ENCODE measurements at regions not wholly inside any gene's neighbourhood (a gene's known extent, or its start where the extent isn't known, plus 50 kb on each side); places are given as distances from the start of the nearest gene placed in this dataset.
"Not testable (repeated sequence)": the region's sequence is repeated elsewhere in the genome, so short reads cannot be mapped to it uniquely, and the experiment has no call there.

DNA sequence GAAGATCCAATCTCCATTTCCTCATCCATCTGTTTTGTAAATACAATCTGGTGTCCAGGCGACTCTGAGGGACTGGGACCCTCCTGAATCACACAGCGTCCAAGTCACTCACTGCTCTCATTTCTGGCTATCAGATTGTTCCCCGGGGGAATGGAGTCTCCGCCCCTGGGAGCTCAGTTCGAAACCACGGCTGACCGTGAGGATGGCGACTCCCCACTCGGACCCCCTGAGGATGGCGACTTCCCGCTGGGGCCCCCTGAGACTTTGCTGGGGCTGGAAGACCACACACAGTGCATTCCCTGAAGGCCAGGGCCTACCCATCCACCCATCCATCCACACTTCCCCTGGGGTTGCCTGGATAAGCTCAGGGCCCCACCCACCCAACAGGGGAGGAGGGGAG is 360.5 kb downstream of the BCL2L11 start:
- not testable (repeated sequence) for H3K27me3 ChIP-seq (ENCODE audit: control insufficient read depth, insufficient read depth, low read length); DNase-seq; H3K4me3 ChIP-seq (ENCODE audit: low read length); H3K4me1 ChIP-seq (ENCODE audit: control insufficient read depth, insufficient read depth, low read length); H3K27ac ChIP-seq (ENCODE audit: low read length); H3K36me3 ChIP-seq (ENCODE audit: control insufficient read depth, insufficient read depth, low read length); H3K9me3 ChIP-seq (ENCODE audit: control insufficient read depth, low read depth, low read length)
- no CpG with 5 or more reads among the region's 11 CpGs for WGBS (ENCODE audit: insufficient coverage, low lambda C conversion rate)

DNA sequence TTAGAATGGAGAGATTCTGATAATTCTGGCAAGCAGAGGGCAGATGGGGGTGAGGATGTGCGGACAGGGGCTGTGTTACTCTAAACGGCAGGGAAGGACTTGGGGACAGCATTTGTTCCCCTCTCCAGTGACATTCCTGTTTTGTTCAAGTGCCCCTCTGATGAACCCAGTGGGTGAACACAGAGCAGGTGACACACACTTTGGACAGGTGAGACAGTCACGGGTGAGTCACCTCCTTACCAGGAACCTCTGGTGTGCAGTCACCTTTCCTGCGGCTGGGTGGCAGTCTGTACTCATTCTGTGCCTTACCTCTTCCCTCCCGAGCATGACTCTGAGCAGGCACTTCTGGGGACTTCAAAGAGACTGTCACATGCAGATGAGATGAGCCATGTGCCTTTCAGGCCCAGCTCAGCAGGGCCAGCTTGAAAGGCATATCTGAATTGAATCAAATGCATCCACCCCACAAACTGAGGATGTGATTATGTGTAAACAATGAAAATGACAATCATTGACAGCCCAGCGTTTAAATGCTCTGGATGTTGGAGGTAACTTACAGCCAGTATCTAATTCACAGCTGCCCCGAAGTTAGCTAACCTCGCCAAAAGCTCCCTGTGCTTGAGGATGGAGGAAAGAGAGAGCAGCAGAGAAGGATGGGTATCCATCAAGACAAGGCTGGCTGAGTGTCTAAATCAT is 362.4 kb downstream of the BCL2L11 start:
- DNase-seq = peak in 1 of 2 donors; percentile 33
- not testable (repeated sequence) for H3K27me3 ChIP-seq (ENCODE audit: control insufficient read depth, insufficient read depth, low read length); H3K9me3 ChIP-seq (ENCODE audit: control insufficient read depth, low read depth, low read length); H3K27ac ChIP-seq (ENCODE audit: low read length); H3K4me1 ChIP-seq (ENCODE audit: control insufficient read depth, insufficient read depth, low read length); H3K36me3 ChIP-seq (ENCODE audit: control insufficient read depth, insufficient read depth, low read length); H3K4me3 ChIP-seq (ENCODE audit: low read length)
- no CpG with 5 or more reads among the region's 8 CpGs for WGBS (ENCODE audit: insufficient coverage, low lambda C conversion rate)

- not testable (repeated sequence) for H3K27ac ChIP-seq (ENCODE audit: low read length); H3K9me3 ChIP-seq (ENCODE audit: control insufficient read depth, low read depth, low read length); H3K4me1 ChIP-seq (ENCODE audit: control insufficient read depth, insufficient read depth, low read length); H3K36me3 ChIP-seq (ENCODE audit: control insufficient read depth, insufficient read depth, low read length); H3K27me3 ChIP-seq (ENCODE audit: control insufficient read depth, insufficient read depth, low read length); DNase-seq; H3K4me3 ChIP-seq (ENCODE audit: low read length)
- WGBS (ENCODE audit: insufficient coverage, low lambda C conversion rate) = no CpG with 5 or more reads among the region's 3 CpGs
These were observed 363.4 kb downstream of the BCL2L11 start for GRCh38 chr2:111484097-111484496.

- not testable (repeated sequence) for H3K27me3 ChIP-seq (ENCODE audit: control insufficient read depth, insufficient read depth, low read length); H3K36me3 ChIP-seq (ENCODE audit: control insufficient read depth, insufficient read depth, low read length); H3K27ac ChIP-seq (ENCODE audit: low read length); H3K4me1 ChIP-seq (ENCODE audit: control insufficient read depth, insufficient read depth, low read length); H3K4me3 ChIP-seq (ENCODE audit: low read length); H3K9me3 ChIP-seq (ENCODE audit: control insufficient read depth, low read depth, low read length); DNase-seq
- WGBS (ENCODE audit: insufficient coverage, low lambda C conversion rate) = no CpG with 5 or more reads among the region's 1 CpG
These were observed 365.2 kb downstream of the BCL2L11 start for GRCh38 chr2:111485895-111486294.

DNA sequence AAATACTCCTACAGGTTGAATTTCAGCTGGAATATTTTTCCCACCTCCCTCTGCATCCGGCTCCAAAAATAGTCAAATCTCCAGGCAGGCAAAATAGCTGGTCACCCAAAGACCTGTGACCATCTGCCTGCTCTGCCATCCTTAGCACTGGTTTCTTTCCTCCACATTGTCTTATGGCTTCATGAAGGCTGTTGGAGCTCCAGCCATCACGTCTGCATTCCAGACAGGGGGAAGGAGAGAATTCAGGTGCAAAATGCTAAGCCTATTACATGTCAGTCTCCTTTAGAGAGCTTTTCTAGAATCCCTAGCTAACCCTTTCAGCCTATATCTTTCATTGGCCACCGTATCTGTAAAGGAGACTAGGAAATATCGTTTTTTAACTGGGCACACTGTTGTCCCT is 367.7 kb downstream of the BCL2L11 start:
- H3K4me3 ChIP-seq (ENCODE audit: low read length); H3K4me1 ChIP-seq (ENCODE audit: control insufficient read depth, insufficient read depth, low read length); H3K27ac ChIP-seq (ENCODE audit: low read length); DNase-seq; H3K27me3 ChIP-seq (ENCODE audit: control insufficient read depth, insufficient read depth, low read length); H3K36me3 ChIP-seq (ENCODE audit: control insufficient read depth, insufficient read depth, low read length); H3K9me3 ChIP-seq (ENCODE audit: control insufficient read depth, low read depth, low read length): not testable (repeated sequence)
- no CpG with 5 or more reads among the region's 4 CpGs for WGBS (ENCODE audit: insufficient coverage, low lambda C conversion rate)

GRCh38 chr2:111489460-111489859 is 368.7 kb downstream of the BCL2L11 start:
- not testable (repeated sequence) for H3K4me1 ChIP-seq (ENCODE audit: control insufficient read depth, insufficient read depth, low read length); H3K36me3 ChIP-seq (ENCODE audit: control insufficient read depth, insufficient read depth, low read length); H3K9me3 ChIP-seq (ENCODE audit: control insufficient read depth, low read depth, low read length); H3K27ac ChIP-seq (ENCODE audit: low read length); H3K27me3 ChIP-seq (ENCODE audit: control insufficient read depth, insufficient read depth, low read length); DNase-seq; H3K4me3 ChIP-seq (ENCODE audit: low read length)
- no CpG with 5 or more reads among the region's 1 CpG for WGBS (ENCODE audit: insufficient coverage, low lambda C conversion rate)

- DNase-seq; H3K4me3 ChIP-seq (ENCODE audit: low read length); H3K4me1 ChIP-seq (ENCODE audit: control insufficient read depth, insufficient read depth, low read length); H3K36me3 ChIP-seq (ENCODE audit: control insufficient read depth, insufficient read depth, low read length); H3K9me3 ChIP-seq (ENCODE audit: control insufficient read depth, low read depth, low read length); H3K27ac ChIP-seq (ENCODE audit: low read length); H3K27me3 ChIP-seq (ENCODE audit: control insufficient read depth, insufficient read depth, low read length): not testable (repeated sequence)
- no CpG with 5 or more reads among the region's 3 CpGs for WGBS (ENCODE audit: insufficient coverage, low lambda C conversion rate)
These were observed 370.5 kb downstream of the BCL2L11 start for GRCh38 chr2:111491181-111491580.

DNA sequence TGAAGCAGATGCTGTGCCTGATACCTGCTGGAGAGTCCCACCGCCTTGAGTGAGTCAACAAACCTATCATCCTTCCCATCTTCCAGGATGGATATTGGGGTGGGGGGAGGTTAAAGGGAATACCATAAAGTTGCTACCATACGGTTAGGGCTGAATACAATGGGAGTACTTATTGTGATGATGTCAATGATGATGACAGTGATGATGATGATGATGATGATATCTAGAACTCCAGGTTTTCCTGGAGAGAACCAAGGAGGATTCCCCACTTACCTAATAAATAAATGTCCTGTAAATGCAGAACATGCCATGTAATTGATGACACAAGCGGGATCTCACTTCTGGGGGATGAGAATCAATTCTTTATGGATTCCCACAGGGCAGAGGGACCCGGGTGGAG is 370.9 kb downstream of the BCL2L11 start:
- H3K27me3 ChIP-seq (ENCODE audit: control insufficient read depth, insufficient read depth, low read length); H3K4me1 ChIP-seq (ENCODE audit: control insufficient read depth, insufficient read depth, low read length); H3K36me3 ChIP-seq (ENCODE audit: control insufficient read depth, insufficient read depth, low read length); H3K27ac ChIP-seq (ENCODE audit: low read length); H3K4me3 ChIP-seq (ENCODE audit: low read length); H3K9me3 ChIP-seq (ENCODE audit: control insufficient read depth, low read depth, low read length); DNase-seq: not testable (repeated sequence)
- WGBS (ENCODE audit: insufficient coverage, low lambda C conversion rate) = no CpG with 5 or more reads among the region's 4 CpGs

DNA sequence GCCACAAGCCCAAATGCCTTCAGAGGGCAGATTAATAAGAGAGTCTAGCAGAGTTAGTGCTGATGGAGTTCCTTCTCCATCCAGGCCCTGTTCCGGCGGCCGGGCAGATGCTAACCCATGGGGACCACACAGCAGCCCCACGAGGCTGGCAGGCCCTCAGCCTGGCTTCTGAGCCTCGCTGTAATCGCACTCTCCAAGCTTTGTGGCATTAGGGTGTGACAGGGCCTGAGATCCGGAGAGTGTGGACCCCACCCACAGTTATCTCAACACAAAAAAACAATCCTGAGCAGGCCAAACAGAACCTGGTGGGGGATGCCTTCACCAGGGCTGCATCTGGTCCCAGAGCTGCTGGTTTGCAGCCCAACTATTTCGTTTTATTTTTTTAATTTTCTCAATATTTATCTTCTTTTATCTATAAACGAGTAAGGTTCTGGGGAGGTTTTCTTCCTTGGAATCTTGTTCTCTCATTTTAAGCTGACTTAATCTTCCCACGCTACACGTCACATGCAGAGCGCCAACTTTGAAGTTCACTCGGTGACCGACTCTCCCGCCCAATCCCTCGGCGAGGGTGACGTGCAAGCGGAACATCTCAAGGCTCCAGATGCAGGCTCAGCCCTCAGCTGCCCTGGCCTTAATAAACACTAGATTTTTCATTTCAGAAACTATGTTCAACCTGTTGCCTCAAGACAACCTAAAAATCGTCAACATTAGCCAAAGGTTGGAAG is 372.4 kb downstream of the BCL2L11 start:
- not testable (repeated sequence) for DNase-seq; H3K4me3 ChIP-seq (ENCODE audit: low read length); H3K36me3 ChIP-seq (ENCODE audit: control insufficient read depth, insufficient read depth, low read length); H3K27ac ChIP-seq (ENCODE audit: low read length); H3K27me3 ChIP-seq (ENCODE audit: control insufficient read depth, insufficient read depth, low read length); H3K9me3 ChIP-seq (ENCODE audit: control insufficient read depth, low read depth, low read length); H3K4me1 ChIP-seq (ENCODE audit: control insufficient read depth, insufficient read depth, low read length)
- no CpG with 5 or more reads among the region's 20 CpGs for WGBS (ENCODE audit: insufficient coverage, low lambda C conversion rate)

DNA sequence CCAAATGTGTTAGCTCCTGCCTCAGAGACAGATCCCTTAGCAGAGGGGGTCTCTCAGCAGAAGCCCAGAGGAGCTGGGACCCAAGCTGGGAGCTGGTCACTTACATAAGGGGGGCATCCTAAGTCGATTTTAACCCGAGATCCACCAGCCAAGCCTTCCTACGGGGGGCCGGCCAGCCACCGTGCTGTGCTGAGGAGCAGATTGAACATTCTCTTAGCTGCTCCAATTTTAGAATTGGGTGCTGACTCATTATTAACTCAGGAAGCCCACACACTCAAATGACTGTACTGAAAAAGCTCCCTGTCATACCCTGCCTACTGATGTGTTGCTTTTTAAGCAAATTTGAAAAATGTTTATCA is 373.0 kb downstream of the BCL2L11 start:
- not testable (repeated sequence) for H3K9me3 ChIP-seq (ENCODE audit: control insufficient read depth, low read depth, low read length); H3K4me1 ChIP-seq (ENCODE audit: control insufficient read depth, insufficient read depth, low read length); DNase-seq; H3K27me3 ChIP-seq (ENCODE audit: control insufficient read depth, insufficient read depth, low read length); H3K36me3 ChIP-seq (ENCODE audit: control insufficient read depth, insufficient read depth, low read length); H3K27ac ChIP-seq (ENCODE audit: low read length); H3K4me3 ChIP-seq (ENCODE audit: low read length)
- WGBS (ENCODE audit: insufficient coverage, low lambda C conversion rate) = no CpG with 5 or more reads among the region's 5 CpGs
